Bronchial epithelial cell (primary cell): ENCODE measurements at regions not wholly inside any gene's neighbourhood (a gene's known extent, or its start where the extent isn't known, plus 50 kb on each side); places are given as distances from the start of the nearest gene placed in this dataset.

ENCODE experiments used
- DNase-seq: peaks from one replicate; pipeline ENCODE4 v3.0.0-alpha.2; 2010; ENCODE audit warnings: low read depth
- FAIRE-seq: peaks from 2 replicates; lab custom pipeline; 2011; peaks lifted over from hg19 to GRCh38; lab: Jason Lieb, UNC
- H3K27me3 ChIP-seq: 2 replicates; pipeline ENCODE4 v1.5.1; 2011; ENCODE audit warnings: low read length; ENCODE audit not compliant: control insufficient read depth, insufficient read depth
- H3K36me3 ChIP-seq: 2 replicates; pipeline ENCODE4 v1.5.1; 2011; ENCODE audit warnings: low read length; ENCODE audit not compliant: control insufficient read depth, insufficient read depth
- H3K4me3 ChIP-seq: 2 replicates; pipeline ENCODE4 v1.5.1; 2011; ENCODE audit warnings: mild to moderate bottlenecking, low read depth, low read length, control low read depth
- TF ChIP-seq, protein P1 (sequence below): IDR thresholded peaks from 2 replicates; pipeline ENCODE4 v1.5.1; 2011; ENCODE audit warnings: mild to moderate bottlenecking, moderate library complexity, low read length, control low read depth, inconsistent platforms; ENCODE audit not compliant: insufficient read depth, severe bottlenecking

DNA sequence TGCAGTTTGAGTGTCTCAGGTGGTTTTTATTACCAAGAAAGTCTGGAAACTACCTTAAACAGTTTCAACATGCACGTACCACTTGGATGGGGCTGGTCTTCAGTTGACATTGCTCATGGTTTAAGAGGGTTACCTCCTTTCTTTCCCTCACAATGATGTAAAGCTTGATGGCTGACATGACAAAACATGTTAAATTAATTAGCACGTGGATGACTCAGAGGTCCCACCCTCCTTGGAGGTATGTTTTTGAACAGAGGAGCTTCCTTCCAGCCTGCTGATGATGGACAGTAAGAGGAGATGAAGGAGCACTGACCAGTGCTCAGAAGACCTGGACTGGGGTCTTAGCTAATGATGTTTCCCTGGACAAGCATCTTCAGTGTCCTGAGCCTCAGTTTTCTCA is 322.3 kb upstream of the PODXL start:
- no peak for FAIRE-seq
- TF ChIP-seq, protein P1, sequence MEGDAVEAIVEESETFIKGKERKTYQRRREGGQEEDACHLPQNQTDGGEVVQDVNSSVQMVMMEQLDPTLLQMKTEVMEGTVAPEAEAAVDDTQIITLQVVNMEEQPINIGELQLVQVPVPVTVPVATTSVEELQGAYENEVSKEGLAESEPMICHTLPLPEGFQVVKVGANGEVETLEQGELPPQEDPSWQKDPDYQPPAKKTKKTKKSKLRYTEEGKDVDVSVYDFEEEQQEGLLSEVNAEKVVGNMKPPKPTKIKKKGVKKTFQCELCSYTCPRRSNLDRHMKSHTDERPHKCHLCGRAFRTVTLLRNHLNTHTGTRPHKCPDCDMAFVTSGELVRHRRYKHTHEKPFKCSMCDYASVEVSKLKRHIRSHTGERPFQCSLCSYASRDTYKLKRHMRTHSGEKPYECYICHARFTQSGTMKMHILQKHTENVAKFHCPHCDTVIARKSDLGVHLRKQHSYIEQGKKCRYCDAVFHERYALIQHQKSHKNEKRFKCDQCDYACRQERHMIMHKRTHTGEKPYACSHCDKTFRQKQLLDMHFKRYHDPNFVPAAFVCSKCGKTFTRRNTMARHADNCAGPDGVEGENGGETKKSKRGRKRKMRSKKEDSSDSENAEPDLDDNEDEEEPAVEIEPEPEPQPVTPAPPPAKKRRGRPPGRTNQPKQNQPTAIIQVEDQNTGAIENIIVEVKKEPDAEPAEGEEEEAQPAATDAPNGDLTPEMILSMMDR: no peak

DNA sequence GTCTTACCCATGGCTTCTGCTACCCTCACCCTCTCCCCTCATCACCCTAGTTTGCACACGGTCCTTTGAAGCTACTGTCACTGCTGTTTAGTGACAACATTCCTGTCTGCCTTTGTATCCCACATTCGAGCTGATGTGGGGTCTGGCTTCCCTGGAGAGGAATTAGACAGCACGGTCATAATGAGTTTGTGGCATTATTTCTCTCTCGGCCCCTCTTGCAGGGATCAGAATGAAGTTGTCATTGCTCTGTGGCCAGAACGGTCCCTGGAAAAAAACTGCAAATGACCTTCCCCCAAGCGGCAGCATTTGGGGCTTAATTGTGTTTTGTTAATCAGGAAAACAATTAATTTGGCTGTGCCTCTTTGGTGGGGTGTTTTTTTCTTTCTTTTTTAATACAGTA is 317.2 kb upstream of the PODXL start:
- H3K27me3 ChIP-seq: no peaks in the 10 kb centered on the region
- H3K4me3 ChIP-seq: no peak overlapping the region
- DNase-seq (no peak), FAIRE-seq (no peak)
- H3K36me3 ChIP-seq: no peaks in the 10 kb centered on the region
- TF ChIP-seq, protein P1: no peak

More for the DNA sequence above, 322.3 kb upstream of the PODXL start:
- Histone ChIP-seq H3K36me3 (no peaks in the 10 kb centered on the region), H3K27me3 (no peaks in the 10 kb centered on the region), H3K4me3 (no peak overlapping the region)
- DNase-seq: peak; percentile 63

DNA sequence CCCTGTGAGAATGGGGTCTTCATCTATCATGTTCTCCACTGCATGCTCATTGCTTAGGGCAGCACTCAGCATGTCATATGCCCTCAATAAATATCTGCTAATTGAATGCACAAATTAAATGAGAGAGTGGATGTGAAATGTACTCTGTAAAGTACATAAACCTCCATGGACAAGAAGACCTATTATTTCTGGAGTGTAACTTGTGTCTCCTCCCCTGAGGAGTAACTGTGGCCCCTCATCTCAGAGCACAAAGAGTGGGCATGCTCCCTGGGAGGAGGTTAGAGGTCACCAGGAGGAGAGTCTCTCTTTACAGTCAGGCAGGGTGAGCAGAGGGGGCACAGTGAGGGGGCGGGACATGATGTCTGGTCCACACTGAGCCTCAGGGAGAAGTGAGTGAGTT is 313.6 kb upstream of the PODXL start:
- FAIRE-seq (no peak), DNase-seq (no peak)
- TF ChIP-seq, protein P1: no peak
- no peaks in the 10 kb centered on the region for H3K27me3 ChIP-seq
- no peaks in the 10 kb centered on the region for H3K36me3 ChIP-seq
- H3K4me3 ChIP-seq: no peak overlapping the region

DNA sequence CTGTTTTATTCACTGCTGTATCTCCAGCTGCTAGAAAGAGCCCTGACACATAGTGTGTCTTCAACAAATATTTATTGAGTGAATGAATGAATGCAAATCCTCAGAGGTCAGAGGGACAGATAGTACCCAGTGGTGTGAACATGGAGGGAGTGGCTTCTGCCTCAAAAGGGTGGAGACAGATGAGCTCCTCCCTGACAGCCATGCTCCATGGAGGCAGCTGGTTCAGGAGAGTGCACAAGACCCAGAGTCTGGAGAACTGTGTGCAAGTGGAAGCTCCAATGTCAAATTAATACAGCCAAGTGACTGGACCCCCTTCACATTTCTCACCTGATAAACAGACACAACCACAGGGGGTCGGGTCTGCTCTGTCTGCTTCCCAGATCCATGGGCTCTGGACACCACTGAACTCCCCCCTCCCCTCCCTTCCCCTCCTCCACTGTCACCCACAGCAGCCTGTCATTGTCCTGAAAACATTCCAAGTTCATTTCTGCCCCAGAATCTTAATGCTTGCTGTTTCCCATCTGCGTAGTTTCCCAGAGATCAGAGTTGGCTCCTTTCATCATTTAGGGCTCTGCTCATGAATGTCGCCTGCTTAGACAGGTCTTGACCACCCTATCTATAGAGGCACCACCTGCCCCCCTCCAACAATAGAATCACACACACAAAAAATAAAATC is 312.9 kb upstream of the PODXL start:
- no peak for FAIRE-seq
- no peaks in the 10 kb centered on the region for H3K36me3 ChIP-seq
- DNase-seq: no peak
- TF ChIP-seq, protein P1: no peak
- H3K4me3 ChIP-seq: no peak overlapping the region
- no peaks in the 10 kb centered on the region for H3K27me3 ChIP-seq

DNA sequence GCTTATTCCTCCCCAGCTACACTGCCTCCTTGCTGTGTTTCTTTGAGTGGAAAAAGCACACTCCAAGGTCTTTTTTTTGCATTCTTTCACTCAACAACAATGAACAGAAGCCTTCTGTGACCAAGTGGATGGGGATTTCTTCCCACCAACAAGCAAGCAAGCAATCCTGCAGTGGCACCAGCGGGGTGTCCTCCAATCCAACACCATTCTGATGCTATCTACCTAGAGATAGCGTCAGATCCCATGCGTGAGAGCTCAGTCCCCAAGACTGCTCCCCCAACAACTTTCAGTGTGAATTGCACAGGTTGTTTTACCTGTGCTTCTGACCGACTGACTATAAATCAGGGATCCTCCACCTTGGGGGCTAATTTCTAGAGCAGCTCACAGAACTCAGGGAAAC is 311.0 kb upstream of the PODXL start:
- Histone ChIP-seq H3K27me3 (no peaks in the 10 kb centered on the region), H3K4me3 (no peak overlapping the region), H3K36me3 (no peaks in the 10 kb centered on the region)
- TF ChIP-seq, protein P1: no peak
- FAIRE-seq: peak; percentile 18
- no peak for DNase-seq

DNA sequence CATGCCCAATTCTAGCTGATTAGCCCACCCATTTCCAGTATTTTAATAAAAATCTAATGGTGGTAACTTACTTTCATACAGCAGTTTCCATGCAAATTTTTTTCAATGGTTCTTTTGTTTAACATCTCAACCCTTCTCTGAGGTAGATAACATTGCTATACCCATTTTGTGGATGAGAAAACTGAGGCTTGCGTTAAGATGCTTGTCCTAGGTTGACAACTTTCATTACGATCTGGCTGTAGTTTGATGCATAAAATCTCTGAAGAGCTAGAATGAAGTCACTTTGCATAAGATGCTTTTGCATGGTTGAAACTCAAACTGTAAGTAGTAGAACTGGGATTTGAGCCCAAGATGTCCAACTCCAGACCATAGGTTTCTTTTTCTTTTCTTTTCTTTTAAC is 309.5 kb upstream of the PODXL start:
- TF ChIP-seq, protein P1: no peak
- no peaks in the 10 kb centered on the region for H3K27me3 ChIP-seq
- DNase-seq (no peak), FAIRE-seq (no peak)
- no peaks in the 10 kb centered on the region for H3K36me3 ChIP-seq
- H3K4me3 ChIP-seq: no peak overlapping the region
